WERI-Rb-1 (cell line): ENCODE measurements at regions not wholly inside any gene's neighbourhood (a gene's known extent, or its start where the extent isn't known, plus 50 kb on each side); places are given as distances from the start of the nearest gene placed in this dataset.

Source experiments
- DNase-seq: peaks from one replicate; pipeline ENCODE4 v3.0.0-alpha.2; 2020
- H3K27ac ChIP-seq: fragments of 250-450 bp; sonication (Bioruptor Pico); 2 replicates; pipeline ENCODE4 v1.5.1; 2020; ENCODE audit warnings: mild to moderate bottlenecking, moderate library complexity
- H3K27me3 ChIP-seq: fragments of 250-450 bp; sonication (Bioruptor Pico); 2 replicates; pipeline ENCODE4 v1.5.1; 2021; ENCODE audit warnings: mild to moderate bottlenecking, low read depth, moderate library complexity; ENCODE audit not compliant: insufficient read depth, severe bottlenecking
- H3K36me3 ChIP-seq: fragments of 250-450 bp; sonication (Bioruptor Pico); 2 replicates; pipeline ENCODE4 v1.5.1; 2020; ENCODE audit warnings: mild to moderate bottlenecking, moderate library complexity
- H3K4me3 ChIP-seq: 2 replicates; pipeline ENCODE4 v1.5.1; 2011; ENCODE audit warnings: low read depth, mild to moderate bottlenecking, control low read depth, low read length
- H3K9me3 ChIP-seq: fragments of 250-450 bp; sonication (Bioruptor Pico); 2 replicates; pipeline ENCODE4 v1.5.1; 2021; ENCODE audit warnings: mild to moderate bottlenecking, moderate library complexity; ENCODE audit not compliant: severe bottlenecking
- CTCF ChIP-seq: IDR thresholded peaks from 2 replicates; pipeline ENCODE4 v1.5.1; 2011; ENCODE audit warnings: low read depth, mild to moderate bottlenecking, control low read depth, inconsistent platforms, low read length

- Histone ChIP-seq H3K4me3 (no peak overlapping the region), H3K36me3 (no peaks in the 10 kb centered on the region), H3K27me3 (no peaks in the 10 kb centered on the region), H3K9me3 (no peaks in the 10 kb centered on the region), H3K27ac (no peak overlapping the region)
- no peak for TF ChIP-seq CTCF
- DNase-seq, result no peak
Observed at GRCh38 chr3:72323773-72324172, 524.5 kb downstream of the SHQ1 start.

GRCh38 chr3:72322264-72322976, 525.8 kb downstream of the SHQ1 start:
- H3K27me3 ChIP-seq, result no peaks in the 10 kb centered on the region
- DNase-seq, result no peak
- H3K4me3 ChIP-seq, result no peak overlapping the region
- TF ChIP-seq CTCF, result no peak
- H3K9me3 ChIP-seq, result no peaks in the 10 kb centered on the region
- no peaks in the 10 kb centered on the region for H3K36me3 ChIP-seq
- H3K27ac ChIP-seq, result no peak overlapping the region

GRCh38 chr3:72320955-72321303, 527.3 kb downstream of the SHQ1 start:
- H3K27ac ChIP-seq, result no peak overlapping the region
- no peaks in the 10 kb centered on the region for H3K27me3 ChIP-seq
- no peak for DNase-seq
- H3K4me3 ChIP-seq, result no peak overlapping the region
- H3K36me3 ChIP-seq, result no peaks in the 10 kb centered on the region
- H3K9me3 ChIP-seq, result no peaks in the 10 kb centered on the region
- TF ChIP-seq CTCF, result no peak

- DNase-seq, result no peak
- Histone ChIP-seq H3K27ac (no peak overlapping the region), H3K27me3 (no peaks in the 10 kb centered on the region), H3K9me3 (no peaks in the 10 kb centered on the region), H3K36me3 (no peaks in the 10 kb centered on the region), H3K4me3 (no peak overlapping the region)
- no peak for TF ChIP-seq CTCF
Observed at GRCh38 chr3:72320095-72320954, 527.9 kb downstream of the SHQ1 start.

- H3K27ac ChIP-seq, result no peak overlapping the region
- H3K36me3 ChIP-seq, result no peaks in the 10 kb centered on the region
Observed at GRCh38 chr3:72319194-72320094, 528.8 kb downstream of the SHQ1 start.

More at GRCh38 chr3:72319194-72320094, 528.8 kb downstream of the SHQ1 start:
- no peak for TF ChIP-seq CTCF
- DNase-seq, result no peak
- Histone ChIP-seq H3K4me3 (no peak overlapping the region), H3K27me3 (no peaks in the 10 kb centered on the region), H3K9me3 (no peaks in the 10 kb centered on the region)
